HG03520 (cell line): ENCODE measurements at regions not wholly inside any gene's neighbourhood (a gene's known extent, or its start where the extent isn't known, plus 50 kb on each side); places are given as distances from the start of the nearest gene placed in this dataset.

Experiments
- ATAC-seq: cut with Tn5 transposase; IDR thresholded peaks from one replicate; pipeline ENCODE4 v1.9.1; 2021; ENCODE audit warnings: mild to moderate bottlenecking, moderate library complexity; ENCODE audit not compliant: unreplicated experiment

DNA sequence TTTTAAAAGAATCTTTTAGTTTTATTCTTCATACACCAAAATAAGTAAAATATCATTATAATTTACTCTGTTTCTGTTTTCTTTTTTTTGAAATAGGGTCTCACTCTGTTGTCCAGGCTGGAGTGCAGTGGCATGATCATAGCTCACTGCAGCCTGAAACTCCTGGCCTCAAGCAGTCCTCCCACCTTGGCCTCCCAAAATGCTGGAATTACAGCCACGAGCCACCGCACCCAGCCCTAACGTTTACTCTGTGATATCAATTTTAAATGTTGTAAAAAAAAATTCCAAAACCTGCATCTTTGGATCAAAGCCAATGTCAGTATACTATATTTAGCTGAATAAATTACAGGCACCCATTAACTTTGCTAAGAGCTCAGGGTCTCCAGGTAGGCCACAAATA is 437.1 kb upstream of the USP15 start:
- ATAC-seq = no peak

GRCh38 chr12:61846765-61847164 is 413.4 kb upstream of the USP15 start:
- no peak for ATAC-seq

DNA sequence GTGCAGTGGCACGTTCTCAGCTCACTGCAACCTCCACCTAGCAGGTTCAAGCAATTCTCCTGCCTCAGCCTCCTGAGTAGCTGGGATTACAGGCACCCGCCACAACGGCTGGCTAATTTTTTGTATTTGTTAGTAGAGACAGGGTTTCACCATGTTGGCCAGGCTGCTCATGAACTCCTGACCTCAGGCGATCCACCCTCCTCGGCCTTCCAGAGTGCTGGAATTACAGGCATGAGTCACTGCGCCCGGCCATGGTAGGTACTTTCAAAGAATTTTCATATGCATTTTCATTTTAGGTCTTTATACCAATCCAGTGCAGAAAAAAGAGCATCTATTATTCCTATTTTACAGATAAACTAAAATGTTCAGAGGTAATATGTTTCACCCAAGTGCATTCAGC is 411.3 kb upstream of the USP15 start:
- ATAC-seq = no peak

DNA sequence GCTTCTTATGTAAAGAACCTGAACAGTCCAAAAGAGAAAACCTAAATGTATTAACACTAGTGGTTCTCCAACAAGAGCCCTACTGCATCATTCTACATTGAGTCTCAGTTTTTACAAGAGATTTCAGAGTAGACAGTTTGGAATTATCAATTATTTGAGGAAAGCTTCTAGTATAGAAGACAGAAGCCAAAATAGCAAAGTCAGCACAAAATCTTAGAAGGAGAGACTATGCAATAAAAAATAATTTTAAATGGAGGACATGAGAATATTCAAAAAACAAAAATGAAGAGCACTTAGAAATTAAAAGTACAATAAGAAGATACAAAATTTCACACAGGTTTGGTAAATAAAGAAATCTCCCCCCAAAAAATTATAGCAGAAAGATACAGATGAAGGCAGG is 406.3 kb upstream of the USP15 start:
- ATAC-seq = no peak

DNA sequence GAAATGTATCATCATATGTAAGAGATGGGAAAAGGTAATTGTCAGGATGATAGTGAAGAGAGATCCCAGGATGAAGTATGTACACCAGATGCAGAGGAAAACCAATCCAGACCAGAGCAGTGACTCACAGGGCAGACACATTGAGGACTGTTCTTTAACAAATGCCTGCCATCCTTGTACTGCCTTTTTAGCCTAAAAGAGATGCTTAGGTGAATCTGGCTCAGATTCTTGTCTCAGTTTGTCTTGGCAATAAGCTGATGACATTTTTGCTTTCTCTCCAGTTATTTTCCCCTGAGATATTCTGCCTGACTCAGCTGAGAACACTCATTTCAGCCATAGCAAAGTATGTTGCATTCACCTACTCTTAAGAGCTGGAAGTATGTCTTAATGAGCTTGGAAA is 405.3 kb upstream of the USP15 start:
- ATAC-seq = no peak

GRCh38 chr12:61857968-61858367 is 402.2 kb upstream of the USP15 start:
- no peak for ATAC-seq

DNA sequence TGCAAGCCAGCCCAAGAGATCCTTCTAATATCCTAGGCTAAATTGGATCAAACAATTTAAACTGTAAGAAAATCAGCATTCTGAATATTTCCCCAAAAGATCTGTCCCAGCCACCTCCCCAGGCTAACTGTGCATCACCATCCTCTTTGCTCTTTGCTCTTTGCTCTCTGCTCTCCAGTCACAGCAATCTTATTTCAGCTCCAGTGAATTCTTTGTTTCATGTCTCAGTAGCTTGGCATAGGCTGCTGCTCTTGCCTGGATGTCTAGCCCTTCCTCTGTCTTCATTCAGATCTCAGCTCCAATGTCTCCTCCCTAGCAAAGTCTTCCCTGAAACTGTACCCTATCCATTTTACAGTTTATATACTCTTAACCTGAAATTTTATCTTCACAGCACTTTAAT is 399.8 kb upstream of the USP15 start:
- no peak for ATAC-seq

GRCh38 chr12:61862986-61863385 is 397.2 kb upstream of the USP15 start:
- no peak for ATAC-seq

- no peak for ATAC-seq
These were observed 396.4 kb upstream of the USP15 start for GRCh38 chr12:61863811-61864210.

DNA sequence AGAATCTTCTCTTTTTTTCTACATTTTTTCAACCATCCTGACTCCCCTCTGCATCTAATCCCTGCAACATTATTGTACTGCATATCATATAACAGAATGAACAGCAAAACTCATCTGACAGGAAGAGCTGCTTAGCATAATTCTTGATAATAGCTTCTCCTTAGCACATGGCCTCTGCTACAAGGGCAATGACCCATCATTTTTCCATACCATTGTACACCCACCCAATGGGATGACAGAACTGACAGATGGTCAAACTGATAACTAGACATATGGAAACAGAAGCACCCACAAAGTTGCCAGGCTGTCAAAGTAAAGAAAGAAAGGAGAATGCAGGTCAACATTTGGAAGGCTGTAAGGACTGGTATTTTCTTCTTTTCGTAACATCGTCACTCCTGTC is 390.4 kb upstream of the USP15 start:
- no peak for ATAC-seq

GRCh38 chr12:61870658-61871484 is 389.3 kb upstream of the USP15 start:
- no peak for ATAC-seq

DNA sequence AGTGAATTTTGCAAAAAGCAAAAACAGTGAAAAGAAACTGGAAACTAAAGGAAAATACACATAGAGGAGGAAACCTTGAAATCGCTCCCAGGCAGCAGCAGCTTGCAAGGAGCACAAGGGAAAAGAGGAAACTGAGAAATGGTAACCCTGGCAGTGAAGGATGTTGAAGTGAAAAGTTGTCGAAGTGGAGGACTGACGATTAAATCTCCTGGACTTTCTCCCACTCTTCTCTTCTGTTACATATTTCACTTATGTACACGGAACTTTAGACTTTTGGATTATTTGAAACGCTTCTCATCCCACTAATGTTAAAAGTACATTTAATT is 388.8 kb upstream of the USP15 start:
- no peak for ATAC-seq

DNA sequence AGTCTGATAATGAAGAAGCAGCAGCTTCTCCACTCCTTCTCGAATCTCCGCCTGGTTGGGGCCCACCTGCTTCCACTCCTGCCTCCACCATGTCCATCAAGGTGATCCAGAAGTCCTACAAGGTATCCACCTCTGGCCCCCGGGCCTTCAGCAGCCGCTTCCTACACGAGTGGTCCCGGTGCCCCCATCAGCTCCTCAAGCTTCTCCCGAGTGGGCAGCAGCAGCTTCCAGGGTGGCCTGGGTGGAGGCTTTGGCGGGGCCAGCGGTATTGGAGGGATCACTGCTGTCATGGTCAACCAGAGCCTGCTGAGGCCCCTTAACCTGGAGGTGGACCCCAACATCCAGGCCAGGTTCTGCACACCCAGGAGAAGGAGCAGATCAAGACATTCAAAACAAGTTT is 381.0 kb upstream of the USP15 start:
- no peak for ATAC-seq

DNA sequence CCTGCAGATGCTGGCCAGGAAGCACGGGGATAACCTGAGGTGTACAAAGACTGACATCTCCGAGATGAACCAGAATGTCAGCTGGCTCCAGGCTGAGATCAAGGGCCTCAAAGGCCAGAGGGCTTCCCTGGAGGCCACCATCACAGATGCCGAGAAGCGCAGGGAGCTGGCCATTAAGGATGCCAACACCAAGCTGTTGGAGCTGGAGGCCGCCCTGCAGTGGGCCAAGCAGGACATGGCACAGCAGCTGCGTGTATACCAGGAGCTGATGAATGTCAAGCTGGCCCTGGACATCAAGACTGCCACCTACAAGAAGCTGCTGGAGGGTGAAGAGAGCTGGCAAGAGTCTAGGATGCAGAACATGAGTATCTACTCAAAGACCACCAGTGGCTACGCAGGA is 380.0 kb upstream of the USP15 start:
- no peak for ATAC-seq

- ATAC-seq = no peak
These were observed 368.6 kb upstream of the USP15 start for GRCh38 chr12:61891632-61892031.

- no peak for ATAC-seq
These were observed 366.0 kb upstream of the USP15 start for GRCh38 chr12:61894168-61894567.

DNA sequence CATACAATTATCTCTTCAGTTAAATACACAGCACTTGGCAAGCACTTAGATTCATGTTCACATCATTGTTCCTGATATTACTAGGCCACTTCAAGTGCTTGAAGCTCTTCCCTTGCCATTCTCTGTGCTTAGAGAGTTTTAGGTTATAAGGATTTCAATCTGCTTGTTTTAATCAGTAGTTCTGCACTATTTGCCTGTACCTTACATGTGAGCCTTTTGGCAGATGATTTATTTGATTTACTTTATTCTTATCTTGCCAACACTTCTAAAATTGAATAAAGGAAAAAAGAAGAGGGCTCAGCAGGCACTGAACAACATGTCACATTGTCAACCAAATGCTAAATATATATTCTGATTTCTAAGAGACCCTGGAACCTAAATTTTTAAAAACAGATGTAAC is 363.8 kb upstream of the USP15 start:
- no peak for ATAC-seq

DNA sequence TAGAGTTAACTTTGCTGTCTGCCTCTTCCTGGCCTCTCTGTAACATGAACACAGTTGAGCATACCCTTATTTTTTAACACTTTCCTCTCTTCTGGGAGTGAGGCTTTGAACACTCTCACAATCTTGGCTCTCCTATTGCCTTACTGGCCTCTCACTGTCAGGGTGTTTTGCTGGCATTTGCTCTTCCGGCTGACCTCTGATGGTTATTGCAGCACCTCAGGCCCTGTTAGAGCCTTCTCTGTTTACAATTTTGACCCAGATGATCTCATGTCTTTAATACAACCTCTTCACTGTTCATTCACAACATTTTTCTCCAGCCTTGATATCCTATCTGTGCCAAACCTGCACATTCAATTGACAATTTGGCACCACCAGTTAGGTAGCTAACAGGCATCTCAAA is 357.8 kb upstream of the USP15 start:
- no peak for ATAC-seq

DNA sequence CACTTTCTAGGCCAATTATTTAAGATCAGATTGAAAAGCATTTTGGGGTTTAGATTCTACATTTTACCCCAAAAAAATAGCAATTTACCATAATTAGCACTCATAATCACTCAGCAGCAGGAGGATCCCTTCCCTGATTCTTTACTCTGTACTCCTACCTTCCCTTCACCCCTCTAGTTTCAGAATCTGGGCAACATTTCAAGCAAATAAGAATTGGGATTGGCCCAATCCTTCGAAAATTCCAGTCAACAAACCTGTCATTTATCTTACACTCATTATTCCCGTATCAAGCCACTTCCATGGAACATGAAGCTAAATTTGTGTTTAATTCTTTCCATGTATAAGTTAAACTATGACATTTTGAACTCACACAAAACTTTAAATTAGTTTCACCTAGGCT is 349.1 kb upstream of the USP15 start:
- ATAC-seq = no peak

DNA sequence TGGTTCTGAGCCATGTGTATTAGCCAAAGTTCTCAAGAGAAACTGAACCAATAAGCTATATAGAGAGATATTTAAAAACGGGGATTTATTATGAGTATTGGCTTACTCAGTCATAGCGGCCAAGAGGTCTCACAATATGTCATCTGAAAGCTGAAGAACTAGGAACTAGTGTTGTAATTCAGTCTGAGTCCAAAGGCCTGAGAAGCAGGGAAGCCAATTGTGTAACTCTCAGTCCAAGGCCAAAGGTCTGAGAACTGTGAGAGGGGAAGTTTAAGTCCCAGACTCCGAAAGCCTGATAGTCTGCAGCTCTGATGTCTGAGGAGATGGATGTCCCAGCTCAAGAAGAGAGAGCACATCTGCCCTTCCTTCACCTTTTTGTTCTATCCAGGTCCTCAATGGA is 344.8 kb upstream of the USP15 start:
- no peak for ATAC-seq

DNA sequence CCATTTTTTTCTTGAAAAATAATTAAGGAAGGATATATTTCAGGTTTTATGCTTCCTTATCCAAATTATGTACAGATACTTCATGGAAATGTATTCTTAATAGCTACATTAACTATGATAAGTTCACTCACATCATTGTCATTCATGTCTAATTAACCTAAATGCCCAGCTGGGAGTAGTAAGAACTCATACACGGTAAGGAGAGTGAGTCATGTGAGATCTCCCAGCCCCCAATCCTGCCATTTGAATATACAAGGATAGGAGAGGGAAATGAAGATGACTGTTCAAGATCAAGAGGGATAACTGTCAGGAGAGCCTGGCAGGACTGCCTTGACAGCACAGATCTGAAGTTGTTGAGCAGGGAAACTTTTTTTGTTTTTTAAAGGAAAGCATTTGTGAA is 343.4 kb upstream of the USP15 start:
- no peak for ATAC-seq

DNA sequence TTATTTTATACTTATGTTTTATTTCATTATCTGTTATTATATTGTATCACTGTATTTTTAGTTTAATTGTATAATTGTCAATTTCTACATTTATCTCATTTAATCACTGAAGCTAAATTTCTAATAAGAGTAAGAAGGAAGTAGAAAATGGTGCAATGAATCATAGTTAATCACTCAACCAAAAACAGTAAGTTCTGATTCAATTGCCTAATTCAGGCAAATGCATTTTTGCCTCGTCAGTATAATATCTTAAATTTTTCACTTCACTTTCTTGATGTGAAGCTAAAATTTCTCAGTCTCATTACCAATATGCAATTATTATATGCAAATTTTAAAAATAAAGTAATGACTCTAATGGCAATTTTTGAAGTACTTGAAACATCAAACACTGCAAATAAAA is 340.5 kb upstream of the USP15 start:
- no peak for ATAC-seq

DNA sequence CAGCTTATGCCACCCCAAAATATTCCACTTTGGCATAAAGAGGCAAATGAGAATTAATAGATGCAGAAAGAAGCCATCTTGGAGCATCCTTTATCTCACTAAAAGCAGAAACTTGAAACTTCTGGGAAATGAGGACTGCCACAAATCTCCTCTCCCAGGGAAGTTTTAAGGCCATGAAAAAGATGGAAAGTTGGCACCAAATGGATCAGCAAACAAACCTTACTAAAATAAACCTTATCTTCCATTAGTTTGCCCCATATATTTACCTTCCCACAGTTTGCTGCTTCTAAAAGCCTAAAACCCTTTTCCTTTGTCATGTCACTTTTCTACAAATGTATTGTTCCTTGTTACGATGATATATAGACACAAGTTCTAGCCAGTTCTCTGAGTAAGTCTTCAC is 340.0 kb upstream of the USP15 start:
- no peak for ATAC-seq
